HepG2 (cell line): ENCODE measurements at regions not wholly inside any gene's neighbourhood (a gene's known extent, or its start where the extent isn't known, plus 50 kb on each side); places are given as distances from the start of the nearest gene placed in this dataset.

ENCODE experiments used
- BRF2 ChIP-seq: sonication (generic); formaldehyde crosslinking; IDR thresholded peaks from 2 replicates; pipeline ENCODE4 v1.8.1; 2022; ENCODE audit warnings: mild to moderate bottlenecking, missing genetic modification reagents
- CTCF ChIP-seq: sonication (generic); formaldehyde crosslinking; IDR thresholded peaks from 2 replicates; pipeline ENCODE4 v1.5.0; 2020; ENCODE audit warnings: mild to moderate bottlenecking, missing genetic modification reagents, moderate library complexity
- EP300 ChIP-seq, 3 experiments: sonication (generic) in 1 of 3; formaldehyde crosslinking in 1 of 3; IDR thresholded peaks; 2 replicates each; pipeline versions ENCODE4 v1.5.1 to v1.6.1; 2011 to 2020; ENCODE audit warnings: low read depth in 2 of 3, low read length in 2 of 3, borderline replicate concordance in 1 of 3, improper control_type of control experiment in 1 of 3, mild to moderate bottlenecking in 1 of 3, missing genetic modification reagents in 1 of 3, moderate library complexity in 1 of 3
- EZH2 ChIP-seq: conservative IDR thresholded peaks from 2 replicates; pipeline ENCODE4 v1.6.1; 2012; ENCODE audit warnings: mild to moderate bottlenecking, low read depth, low read length, moderate library complexity
- HNRNPH1 ChIP-seq: fragments of 200-400 bp; formaldehyde crosslinking; optimal IDR thresholded peaks from 2 replicates; pipeline ENCODE3; 2017; ENCODE audit warnings: mild to moderate bottlenecking, low read depth, low read length
- ZNF24 ChIP-seq: fragments of 450-650 bp; IDR thresholded peaks from 2 replicates; pipeline ENCODE4 v1.6.1; 2017; ENCODE audit warnings: antibody characterized with exemption, mild to moderate bottlenecking
- TF ChIP-seq, protein P1 (sequence below): IDR thresholded peaks from 2 replicates; pipeline ENCODE4 v1.6.1; 2016; ENCODE audit warnings: low read depth, missing genetic modification reagents, missing compliant biosample characterization

- TF ChIP-seq, protein P1, sequence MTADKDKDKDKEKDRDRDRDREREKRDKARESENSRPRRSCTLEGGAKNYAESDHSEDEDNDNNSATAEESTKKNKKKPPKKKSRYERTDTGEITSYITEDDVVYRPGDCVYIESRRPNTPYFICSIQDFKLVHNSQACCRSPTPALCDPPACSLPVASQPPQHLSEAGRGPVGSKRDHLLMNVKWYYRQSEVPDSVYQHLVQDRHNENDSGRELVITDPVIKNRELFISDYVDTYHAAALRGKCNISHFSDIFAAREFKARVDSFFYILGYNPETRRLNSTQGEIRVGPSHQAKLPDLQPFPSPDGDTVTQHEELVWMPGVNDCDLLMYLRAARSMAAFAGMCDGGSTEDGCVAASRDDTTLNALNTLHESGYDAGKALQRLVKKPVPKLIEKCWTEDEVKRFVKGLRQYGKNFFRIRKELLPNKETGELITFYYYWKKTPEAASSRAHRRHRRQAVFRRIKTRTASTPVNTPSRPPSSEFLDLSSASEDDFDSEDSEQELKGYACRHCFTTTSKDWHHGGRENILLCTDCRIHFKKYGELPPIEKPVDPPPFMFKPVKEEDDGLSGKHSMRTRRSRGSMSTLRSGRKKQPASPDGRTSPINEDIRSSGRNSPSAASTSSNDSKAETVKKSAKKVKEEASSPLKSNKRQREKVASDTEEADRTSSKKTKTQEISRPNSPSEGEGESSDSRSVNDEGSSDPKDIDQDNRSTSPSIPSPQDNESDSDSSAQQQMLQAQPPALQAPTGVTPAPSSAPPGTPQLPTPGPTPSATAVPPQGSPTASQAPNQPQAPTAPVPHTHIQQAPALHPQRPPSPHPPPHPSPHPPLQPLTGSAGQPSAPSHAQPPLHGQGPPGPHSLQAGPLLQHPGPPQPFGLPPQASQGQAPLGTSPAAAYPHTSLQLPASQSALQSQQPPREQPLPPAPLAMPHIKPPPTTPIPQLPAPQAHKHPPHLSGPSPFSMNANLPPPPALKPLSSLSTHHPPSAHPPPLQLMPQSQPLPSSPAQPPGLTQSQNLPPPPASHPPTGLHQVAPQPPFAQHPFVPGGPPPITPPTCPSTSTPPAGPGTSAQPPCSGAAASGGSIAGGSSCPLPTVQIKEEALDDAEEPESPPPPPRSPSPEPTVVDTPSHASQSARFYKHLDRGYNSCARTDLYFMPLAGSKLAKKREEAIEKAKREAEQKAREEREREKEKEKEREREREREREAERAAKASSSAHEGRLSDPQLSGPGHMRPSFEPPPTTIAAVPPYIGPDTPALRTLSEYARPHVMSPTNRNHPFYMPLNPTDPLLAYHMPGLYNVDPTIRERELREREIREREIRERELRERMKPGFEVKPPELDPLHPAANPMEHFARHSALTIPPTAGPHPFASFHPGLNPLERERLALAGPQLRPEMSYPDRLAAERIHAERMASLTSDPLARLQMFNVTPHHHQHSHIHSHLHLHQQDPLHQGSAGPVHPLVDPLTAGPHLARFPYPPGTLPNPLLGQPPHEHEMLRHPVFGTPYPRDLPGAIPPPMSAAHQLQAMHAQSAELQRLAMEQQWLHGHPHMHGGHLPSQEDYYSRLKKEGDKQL (CRISPR knock-in tag), result no peak
- TF ChIP-seq CTCF (CRISPR knock-in tag), result no peak
- TF ChIP-seq HNRNPH1, result no peak
- no peak for TF ChIP-seq EZH2
- TF ChIP-seq EP300 (IDR thresholded peaks at IDR 0.05; ENCODE audit: low read depth in 2 of 2, low read length in 2 of 2), result no peak
- no peak for TF ChIP-seq EP300 (CRISPR knock-in tag; IDR thresholded peaks at IDR 0.05; ENCODE audit: borderline replicate concordance)
- TF ChIP-seq ZNF24, result no peak
- TF ChIP-seq BRF2, result no peak
Measured at GRCh38 chr2:144648837-144649465, 129.0 kb upstream of the ZEB2 start.
